GM12878 (cell line): ENCODE measurements at regions not wholly inside any gene's neighbourhood (a gene's known extent, or its start where the extent isn't known, plus 50 kb on each side); places are given as distances from the start of the nearest gene placed in this dataset.
"Not testable (repeated sequence)": the region's sequence is repeated elsewhere in the genome, so short reads cannot be mapped to it uniquely, and the experiment has no call there.

Experiments used
- ATAC-seq: fragments of 200-7000 bp; cut with Tn5 transposase; 3 replicates; pipeline ENCODE4 v1.9.1; 2020; ENCODE audit warnings: mild to moderate bottlenecking, moderate library complexity
- BruUV-seq: library from RNA; stranded (reverse); fragments of 400-500 nt; replicated peaks from 2 replicates; lab custom pipeline; 2021; lab: Mats Ljungman, UMichigan
- CTCF ChIA-PET: fragments of 300-600 bp; sonication (Branson Sonifier 250); formaldehyde crosslinking; extraction: SDS; loops from one replicate; lab custom pipeline; 2021; ENCODE audit warnings: inconsistent platforms; lab: Yijun Ruan, JAX
- POLR2A ChIA-PET: fragments of 350-600 bp; formaldehyde crosslinking; extraction: SDS; loops from one replicate; lab custom pipeline; 2021; ENCODE audit warnings: inconsistent platforms; lab: Charles Lee
- RAD21 ChIA-PET: fragments of 300-600 bp; sonication (Branson Sonifier 250); formaldehyde crosslinking; loops from one replicate; lab custom pipeline; 2023; ENCODE audit warnings: antibody characterized with exemption; ENCODE audit not compliant: unreplicated experiment; lab: Charles Lee
- SMC1A ChIA-PET: fragments of 300-600 bp; sonication (Branson Sonifier 250); formaldehyde crosslinking; loops from one replicate; lab custom pipeline; 2023; ENCODE audit not compliant: unreplicated experiment, uncharacterized antibody; lab: Charles Lee
- DNase-seq: peaks from one replicate; pipeline ENCODE4 v3.0.0-alpha.2; 2011; ENCODE audit warnings: low read depth, low spot score
- FAIRE-seq: peaks from 3 replicates; lab custom pipeline; 2011; peaks lifted over from hg19 to GRCh38; lab: Jason Lieb, UNC
- H2AFZ ChIP-seq: 2 replicates; pipeline ENCODE4 v1.6.0; 2011; ENCODE audit warnings: low read depth, low read length, control low read depth; ENCODE audit not compliant: control insufficient read depth
- H3K27ac ChIP-seq: 2 replicates; pipeline ENCODE4 v1.5.1; 2011; ENCODE audit warnings: control low read depth; ENCODE audit not compliant: control insufficient read depth, insufficient read depth
- H3K27me3 ChIP-seq, 2 experiments: replicated peaks in 1 of 2; 2 replicates each; pipeline versions ENCODE4 v1.6.0 to v1.6.1; 2011; ENCODE audit warnings: low read length in 1 of 2; ENCODE audit not compliant: control insufficient read depth in 2 of 2, insufficient read depth in 2 of 2
- H3K36me3 ChIP-seq, 2 experiments: 2 replicates each; pipeline ENCODE4 v1.5.1; 2011; ENCODE audit warnings: low read length in 1 of 2; ENCODE audit not compliant: control insufficient read depth in 2 of 2, insufficient read depth in 2 of 2
- H3K4me1 ChIP-seq: 2 replicates; pipeline ENCODE4 v1.6.1; 2011; ENCODE audit warnings: mild to moderate bottlenecking, low read length, moderate library complexity, mixed read lengths; ENCODE audit not compliant: control insufficient read depth, insufficient read depth
- H3K4me2 ChIP-seq: 2 replicates; pipeline ENCODE4 v1.6.0; 2011; ENCODE audit warnings: control low read depth; ENCODE audit not compliant: control insufficient read depth, insufficient read depth
- H3K4me3 ChIP-seq: fragments of 200-600 bp; sonication (generic); 2 replicates; pipeline ENCODE4 v1.5.1; 2016
- H3K79me2 ChIP-seq: 2 replicates; pipeline ENCODE4 v1.6.0; 2011; ENCODE audit warnings: low read length; ENCODE audit not compliant: control insufficient read depth, insufficient read depth
- H3K9ac ChIP-seq: 2 replicates; pipeline ENCODE4 v1.8.0; 2011; ENCODE audit warnings: low read length, control low read depth, mixed read lengths; ENCODE audit not compliant: control insufficient read depth, insufficient read depth
- H3K9me3 ChIP-seq: replicated peaks from 3 replicates; pipeline ENCODE4 v1.5.1; 2011; ENCODE audit warnings: mild to moderate bottlenecking, low read length; ENCODE audit not compliant: control insufficient read depth, insufficient read depth
- H4K20me1 ChIP-seq: 2 replicates; pipeline ENCODE4 v1.6.0; 2011; ENCODE audit not compliant: control insufficient read depth, insufficient read depth
- CHD4 ChIP-seq: fragments of 200-600 bp; sonication (generic); IDR thresholded peaks from 2 replicates; pipeline ENCODE4 v1.6.1; 2016; ENCODE audit warnings: mild to moderate bottlenecking
- DPF2 ChIP-seq: fragments of 450-650 bp; IDR thresholded peaks from 2 replicates; pipeline ENCODE4 v1.6.1; 2017; ENCODE audit warnings: mild to moderate bottlenecking
- KAT2A ChIP-seq: conservative IDR thresholded peaks from 2 replicates; pipeline ENCODE4 v1.6.1; 2011; ENCODE audit warnings: low read depth, low read length; ENCODE audit not compliant: control insufficient read depth
- LARP7 ChIP-seq: fragments of 450-650 bp; IDR thresholded peaks from 2 replicates; pipeline ENCODE4 v1.6.1; 2017; ENCODE audit warnings: mild to moderate bottlenecking
- RBBP5 ChIP-seq: fragments of 200-600 bp; sonication (generic); conservative IDR thresholded peaks from 2 replicates; pipeline ENCODE4 v1.6.1; 2016
- ZBTB4 ChIP-seq: fragments of 450-650 bp; formaldehyde crosslinking; IDR thresholded peaks from 2 replicates; pipeline ENCODE4 v1.4.0; 2022; ENCODE audit warnings: mild to moderate bottlenecking, moderate library complexity
- ZNF274 ChIP-seq: IDR thresholded peaks from one replicate; pipeline ENCODE4 v1.8.0; 2011; ENCODE audit not compliant: insufficient read length, insufficient read depth
- WGBS: methylation state at CpG from one replicate; pipeline ENCODE4 v1.1.6; 2016; ENCODE audit warnings: low lambda C conversion rate; ENCODE audit not compliant: insufficient replicate concordance, insufficient coverage; ENCODE audit errors: missing lambda C conversion rate; 5-methylcytosine and 5-hydroxymethylcytosine counted together
- in situ Hi-C: fragments of 300-500 bp; cut with MboI; formaldehyde crosslinking; loops from 9 replicates; pipeline ENCODE4 v1.14.3; 2018; ENCODE audit warnings: mixed read lengths
- intact Hi-C: fragments of 100-400 bp; cut with micrococcal nuclease; formaldehyde crosslinking; loops from one replicate; pipeline ENCODE4 v1.14.2; 2022; ENCODE audit not compliant: unreplicated experiment

DNA sequence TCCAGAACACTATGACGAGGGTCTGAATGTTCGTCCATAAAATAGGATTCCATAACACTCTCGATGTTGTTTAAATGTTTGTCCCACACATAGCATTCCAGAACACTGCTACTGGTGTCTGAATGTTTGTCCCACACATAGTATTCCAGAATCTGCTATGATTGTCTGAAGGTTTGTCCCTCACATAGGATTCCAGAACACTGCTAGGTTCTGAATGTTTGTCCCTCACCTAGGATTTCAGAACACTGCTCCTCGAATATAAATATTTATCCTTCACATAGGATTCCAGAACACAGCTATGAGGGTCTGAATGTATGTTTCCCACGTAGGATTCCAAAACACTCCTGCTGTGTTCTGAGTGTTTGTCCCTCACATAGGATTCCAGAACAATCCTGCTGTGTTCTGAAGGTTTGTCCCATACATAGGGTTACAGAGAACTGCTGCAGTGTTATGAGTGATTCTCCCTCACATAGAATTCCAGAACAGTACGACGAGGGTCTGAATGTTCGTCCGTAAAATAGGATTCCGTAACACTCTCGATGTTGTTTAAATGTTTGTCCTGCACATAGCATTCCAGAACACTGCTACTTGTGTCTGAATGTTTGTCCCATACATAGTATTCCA is 215.3 kb downstream of the FOXD4L6 start (continued):
- TF ChIP-seq KAT2A: no peak
- TF ChIP-seq RBBP5: no peak
- no peak for TF ChIP-seq ZBTB4 (CRISPR knock-in tag)
- no peak for TF ChIP-seq ZNF274
- TF ChIP-seq DPF2: no peak
- TF ChIP-seq CHD4: no peak
- TF ChIP-seq LARP7: no peak

DNA sequence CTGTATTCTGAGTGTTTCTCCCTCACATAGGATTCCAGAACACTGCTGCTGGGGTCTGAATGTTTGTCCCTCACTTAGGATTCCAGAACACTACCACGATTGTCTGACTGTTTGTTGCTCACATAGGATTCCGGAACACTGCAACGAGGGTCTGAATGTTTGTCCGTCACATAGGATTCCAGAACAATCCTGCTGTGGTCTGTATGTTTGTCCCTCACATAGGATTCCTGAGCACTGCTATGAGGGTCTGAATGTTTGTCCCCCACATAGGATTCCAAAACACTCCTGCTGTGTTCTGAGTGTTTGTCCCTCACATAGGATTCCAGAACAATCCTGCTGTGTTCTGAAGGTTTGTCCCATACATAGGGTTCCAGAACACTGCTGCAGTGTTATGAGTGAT is 215.8 kb downstream of the FOXD4L6 start:
- BruUV-seq, POLR2A ChIA-PET, H3K4me2 ChIP-seq, FAIRE-seq, in situ Hi-C loops, H3K9ac ChIP-seq, H2AFZ ChIP-seq, H3K4me1 ChIP-seq, intact Hi-C loops, RAD21 ChIA-PET, H4K20me1 ChIP-seq, DNase-seq, H3K27ac ChIP-seq, H3K4me3 ChIP-seq, H3K27me3 ChIP-seq, SMC1A ChIA-PET, ATAC-seq, H3K9me3 ChIP-seq, CTCF ChIA-PET, H3K79me2 ChIP-seq, H3K36me3 ChIP-seq: not testable (repeated sequence)
- WGBS: 70% methylated on average over 4 of the region's 4 CpGs
